ENCODE measurements at regions not wholly inside any gene's neighbourhood (a gene's known extent, or its start where the extent isn't known, plus 50 kb on each side); places are given as distances from the start of the nearest gene placed in this dataset.

GRCh38 chr4:46649390-46649789 is 259.5 kb upstream of the GABRA2 start:
- TF ChIP-seq CTCF (IDR thresholded peaks at IDR 0.05; ENCODE audit: poor library complexity, severe bottlenecking), result no peak
- no peak for TF ChIP-seq EZH2 (IDR thresholded peaks at IDR 0.05; ENCODE audit: borderline replicate concordance, insufficient read depth, low read length, poor library complexity, severe bottlenecking)
- no peak for TF ChIP-seq RAD21 (conservative IDR thresholded peaks at IDR 0.05)
- no peak for TF ChIP-seq EP300 (conservative IDR thresholded peaks at IDR 0.05; ENCODE audit: poor library complexity, severe bottlenecking)
- no peak for TF ChIP-seq SMC3 (conservative IDR thresholded peaks at IDR 0.05; ENCODE audit: poor library complexity)
- TF ChIP-seq POLR2AphosphoS5 (IDR thresholded peaks at IDR 0.05), result no peak
- TF ChIP-seq TAF1 (IDR thresholded peaks at IDR 0.05; ENCODE audit: low read depth), result no peak
